PC-9 (cell line): ENCODE measurements at regions not wholly inside any gene's neighbourhood (a gene's known extent, or its start where the extent isn't known, plus 50 kb on each side); places are given as distances from the start of the nearest gene placed in this dataset.

Source experiments
- EZH2 ChIP-seq: fragments of 200-600 bp; sonication (generic); IDR thresholded peaks from 2 replicates; pipeline ENCODE4 v1.8.0; 2017; ENCODE audit warnings: antibody characterized with exemption, low read depth
- TF ChIP-seq, protein P1 (sequence below): fragments of 200-600 bp; sonication (generic); conservative IDR thresholded peaks from 2 replicates; pipeline ENCODE4 v1.6.1; 2017; ENCODE audit warnings: mixed run types, antibody characterized with exemption, mild to moderate bottlenecking, moderate library complexity

DNA sequence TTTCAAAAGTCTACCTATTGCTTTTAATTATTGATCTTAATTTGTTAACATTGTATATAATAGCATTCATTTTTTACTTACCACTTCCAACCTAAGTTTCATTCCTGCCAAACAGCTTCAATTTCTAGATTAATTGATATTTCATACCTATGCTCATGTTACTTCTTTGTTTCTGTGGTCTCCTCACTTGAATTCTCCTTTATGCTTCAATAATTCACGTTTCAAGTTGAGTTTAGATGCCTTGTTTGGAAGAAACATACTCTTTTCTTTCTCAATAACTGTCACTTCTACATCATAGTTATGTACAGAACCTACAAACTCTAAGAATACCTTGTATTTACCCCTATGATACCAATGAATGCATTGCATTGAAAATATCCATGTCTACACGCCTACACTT lies 862.2 kb upstream of the LRATD1 start:
- TF ChIP-seq, protein P1, sequence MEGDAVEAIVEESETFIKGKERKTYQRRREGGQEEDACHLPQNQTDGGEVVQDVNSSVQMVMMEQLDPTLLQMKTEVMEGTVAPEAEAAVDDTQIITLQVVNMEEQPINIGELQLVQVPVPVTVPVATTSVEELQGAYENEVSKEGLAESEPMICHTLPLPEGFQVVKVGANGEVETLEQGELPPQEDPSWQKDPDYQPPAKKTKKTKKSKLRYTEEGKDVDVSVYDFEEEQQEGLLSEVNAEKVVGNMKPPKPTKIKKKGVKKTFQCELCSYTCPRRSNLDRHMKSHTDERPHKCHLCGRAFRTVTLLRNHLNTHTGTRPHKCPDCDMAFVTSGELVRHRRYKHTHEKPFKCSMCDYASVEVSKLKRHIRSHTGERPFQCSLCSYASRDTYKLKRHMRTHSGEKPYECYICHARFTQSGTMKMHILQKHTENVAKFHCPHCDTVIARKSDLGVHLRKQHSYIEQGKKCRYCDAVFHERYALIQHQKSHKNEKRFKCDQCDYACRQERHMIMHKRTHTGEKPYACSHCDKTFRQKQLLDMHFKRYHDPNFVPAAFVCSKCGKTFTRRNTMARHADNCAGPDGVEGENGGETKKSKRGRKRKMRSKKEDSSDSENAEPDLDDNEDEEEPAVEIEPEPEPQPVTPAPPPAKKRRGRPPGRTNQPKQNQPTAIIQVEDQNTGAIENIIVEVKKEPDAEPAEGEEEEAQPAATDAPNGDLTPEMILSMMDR, result no peak
- no peak for TF ChIP-seq EZH2
